ENCODE measurements at regions not wholly inside any gene's neighbourhood (a gene's known extent, or its start where the extent isn't known, plus 50 kb on each side); places are given as distances from the start of the nearest gene placed in this dataset.

GRCh38 chr5:107025712-107026497, 644.8 kb downstream of the EFNA5 start:
- FAIRE-seq = no peak
- Histone ChIP-seq H3K9me3 (ENCODE audit: control insufficient read depth in 2 of 3, insufficient read depth in 1 of 3, low read length in 3 of 3) (no peaks in the 10 kb centered on the region), H3K27me3 (ENCODE audit: control insufficient read depth, insufficient read depth, low read length) (no peaks in the 10 kb centered on the region), H3K4me3 (ENCODE audit: low read length in 3 of 3) (no peak overlapping the region), H3K9ac (ENCODE audit: low read length in 3 of 3) (no peak overlapping the region), H3K27ac (ENCODE audit: low read depth in 2 of 2, low read length in 2 of 2) (no peak overlapping the region), H3K36me3 (ENCODE audit: control insufficient read depth in 2 of 3, insufficient read depth in 3 of 3, low read length in 3 of 3) (no peaks in the 10 kb centered on the region), H3K4me1 (ENCODE audit: control insufficient read depth in 2 of 3, insufficient read depth in 2 of 3, low read depth in 1 of 3, low read length in 3 of 3) (no peaks in the 10 kb centered on the region)
- TF ChIP-seq CTCF (IDR thresholded peaks at IDR 0.05; ENCODE audit: borderline replicate concordance, extremely low read depth, insufficient read depth) = no peak
- intact Hi-C loops (cut with DNase I) = no loop called here
- no peak for DNase-seq

GRCh38 chr5:107023732-107024131, 647.0 kb downstream of the EFNA5 start:
- intact Hi-C loops (cut with DNase I) = no loop called here
- TF ChIP-seq CTCF (IDR thresholded peaks at IDR 0.05; ENCODE audit: borderline replicate concordance, extremely low read depth, insufficient read depth) = no peak
- FAIRE-seq = no peak

GRCh38 chr5:107021575-107021974, 649.2 kb downstream of the EFNA5 start:
- DNase-seq (no peak), FAIRE-seq (no peak)
- Histone ChIP-seq H3K27me3 (ENCODE audit: control insufficient read depth, insufficient read depth, low read length) (no peaks in the 10 kb centered on the region), H3K4me1 (ENCODE audit: control insufficient read depth in 2 of 3, insufficient read depth in 2 of 3, low read depth in 1 of 3, low read length in 3 of 3) (no peaks in the 10 kb centered on the region), H3K36me3 (ENCODE audit: control insufficient read depth in 2 of 3, insufficient read depth in 3 of 3, low read length in 3 of 3) (no peaks in the 10 kb centered on the region), H3K9ac (ENCODE audit: low read length in 3 of 3) (no peak overlapping the region), H3K4me3 (ENCODE audit: low read length in 3 of 3) (no peak overlapping the region), H3K9me3 (ENCODE audit: control insufficient read depth in 2 of 3, insufficient read depth in 1 of 3, low read length in 3 of 3) (no peaks in the 10 kb centered on the region), H3K27ac (ENCODE audit: low read depth in 2 of 2, low read length in 2 of 2) (no peak overlapping the region)
- no peak for TF ChIP-seq CTCF (IDR thresholded peaks at IDR 0.05; ENCODE audit: borderline replicate concordance, extremely low read depth, insufficient read depth)
- intact Hi-C loops (cut with DNase I) = no loop called here

More at GRCh38 chr5:107023732-107024131, 647.0 kb downstream of the EFNA5 start:
- no peaks in the 10 kb centered on the region for H3K9me3 ChIP-seq (ENCODE audit: control insufficient read depth in 2 of 3, insufficient read depth in 1 of 3, low read length in 3 of 3)
- H3K36me3 ChIP-seq (ENCODE audit: control insufficient read depth in 2 of 3, insufficient read depth in 3 of 3, low read length in 3 of 3) = no peaks in the 10 kb centered on the region
- H3K4me3 ChIP-seq (ENCODE audit: low read length in 3 of 3) = no peak overlapping the region
- H3K27me3 ChIP-seq (ENCODE audit: control insufficient read depth, insufficient read depth, low read length) = no peaks in the 10 kb centered on the region
- no peak for DNase-seq
- no peak overlapping the region for H3K9ac ChIP-seq (ENCODE audit: low read length in 3 of 3)
- H3K4me1 ChIP-seq (ENCODE audit: control insufficient read depth in 2 of 3, insufficient read depth in 2 of 3, low read depth in 1 of 3, low read length in 3 of 3) = no peaks in the 10 kb centered on the region
- no peak overlapping the region for H3K27ac ChIP-seq (ENCODE audit: low read depth in 2 of 2, low read length in 2 of 2)
